HCT116 (cell line): ENCODE measurements at regions not wholly inside any gene's neighbourhood (a gene's known extent, or its start where the extent isn't known, plus 50 kb on each side); places are given as distances from the start of the nearest gene placed in this dataset.

Source experiments
- ATAC-seq: fragments of 200-7000 bp; cut with Tn5 transposase; 2 replicates; pipeline ENCODE4 v1.9.1; 2020; ENCODE audit warnings: mild to moderate bottlenecking, moderate library complexity
- BruUV-seq: library from RNA; stranded (reverse); fragments of 400-500 nt; replicated peaks from 2 replicates; lab custom pipeline; 2021; lab: Mats Ljungman, UMichigan
- CTCF ChIA-PET: fragments of 300-600 bp; sonication (Branson Sonifier 250); formaldehyde crosslinking; loops from one replicate; lab custom pipeline; 2021; ENCODE audit warnings: antibody characterized with exemption; lab: Charles Lee
- POLR2A ChIA-PET: fragments of 300-600, 350-600 bp; sonication (Branson Sonifier 250); formaldehyde crosslinking; loops from one replicate; lab custom pipeline; 2021; ENCODE audit warnings: antibody characterized with exemption; lab: Charles Lee
- RAD21 ChIA-PET, 2 experiments: fragments of 300-600 bp; sonication (Branson Sonifier 250); formaldehyde crosslinking; loops; one replicate each; lab custom pipeline; 2023; ENCODE audit warnings: low total read pairs in 2 of 2; ENCODE audit not compliant: uncharacterized antibody in 2 of 2, unreplicated experiment in 2 of 2, low non-redundant PET in 1 of 2; lab: Charles Lee
- DNase-seq: peaks from one replicate; pipeline ENCODE4 v3.0.0-alpha.2; 2010; ENCODE audit warnings: low read depth, low spot score
- H2AFZ ChIP-seq: fragments of 200-600 bp; shearing (Covaris generic), sonication (generic); 2 replicates; pipeline ENCODE4 v1.6.1; 2017; ENCODE audit warnings: low read depth, mixed run types, mixed read lengths, antibody characterized with exemption, low read length; ENCODE audit not compliant: poor library complexity, severe bottlenecking
- H3K27ac ChIP-seq: 2 replicates; pipeline ENCODE4 v1.5.1; 2012; ENCODE audit warnings: low read depth, low read length
- H3K27me3 ChIP-seq: fragments of 200-600 bp; sonication (generic); 2 replicates; pipeline ENCODE4 v1.6.1; 2016; ENCODE audit warnings: mixed run types, low read length, mixed read lengths; ENCODE audit not compliant: insufficient read depth
- H3K36me3 ChIP-seq, 2 experiments: fragments of 200-500 bp in 1 of 2; fragments of 200-600 bp in 1 of 2; sonication (Bioruptor generic) in 1 of 2; sonication (generic) in 1 of 2; 2 replicates each; pipeline versions ENCODE4 v1.5.1 to v1.6.1; 2014 to 2016; ENCODE audit warnings: low read length in 2 of 2, inconsistent platforms in 1 of 2, mixed read lengths in 1 of 2, mixed run types in 1 of 2; ENCODE audit not compliant: insufficient read depth in 2 of 2, control insufficient read depth in 1 of 2
- H3K4me1 ChIP-seq, 2 experiments: fragments of 200-600 bp in 1 of 2; sonication (generic) in 1 of 2; 2 replicates each; pipeline versions ENCODE4 v1.5.1 to v1.6.1; 2012 to 2017; ENCODE audit warnings: low read length in 2 of 2, inconsistent platforms in 1 of 2, mild to moderate bottlenecking in 1 of 2, mixed read lengths in 1 of 2, mixed run types in 1 of 2, moderate library complexity in 1 of 2; ENCODE audit not compliant: insufficient read depth in 2 of 2, control insufficient read depth in 1 of 2
- H3K4me2 ChIP-seq: fragments of 200-600 bp; sonication (generic); 2 replicates; pipeline ENCODE4 v1.6.1; 2017; ENCODE audit warnings: mixed run types, low read length, mixed read lengths
- H3K4me3 ChIP-seq, 2 experiments: fragments of 200-600 bp in 1 of 2; sonication (generic) in 1 of 2; replicated peaks in 1 of 2; 2 replicates each; pipeline ENCODE4 v1.5.1; 2011 to 2016; ENCODE audit warnings: low read length in 2 of 2, control low read depth in 1 of 2, low read depth in 1 of 2, mild to moderate bottlenecking in 1 of 2, mixed read lengths in 1 of 2, mixed run types in 1 of 2
- H3K79me2 ChIP-seq: fragments of 200-600 bp; sonication (generic); 2 replicates; pipeline ENCODE4 v1.6.1; 2017; ENCODE audit warnings: mild to moderate bottlenecking, mixed run types, low read length, moderate library complexity, mixed read lengths; ENCODE audit not compliant: insufficient read depth
- H3K9ac ChIP-seq: fragments of 200-600 bp; sonication (generic); 2 replicates; pipeline ENCODE4 v1.6.1; 2016; ENCODE audit warnings: low read length, mixed read lengths
- H3K9me2 ChIP-seq: fragments of 200-600 bp; sonication (generic), shearing (Covaris generic); 2 replicates; pipeline ENCODE4 v1.6.1; 2017; ENCODE audit warnings: mixed run types, mild to moderate bottlenecking, moderate library complexity; ENCODE audit not compliant: insufficient read depth
- H3K9me3 ChIP-seq, 2 experiments: fragments of 200-500 bp in 1 of 2; fragments of 200-600 bp in 1 of 2; sonication (Bioruptor generic) in 1 of 2; sonication (generic) in 1 of 2; 2 replicates each; pipeline ENCODE4 v1.6.1; 2014 to 2017; ENCODE audit warnings: low read length in 2 of 2, mixed read lengths in 2 of 2, inconsistent platforms in 1 of 2, low read depth in 1 of 2, mild to moderate bottlenecking in 1 of 2, mixed run types in 1 of 2, moderate library complexity in 1 of 2; ENCODE audit not compliant: control insufficient read depth in 1 of 2, insufficient read depth in 1 of 2
- H4K20me1 ChIP-seq: fragments of 200-600 bp; sonication (generic), shearing (Covaris generic); 2 replicates; pipeline ENCODE4 v1.6.1; 2017; ENCODE audit warnings: mixed run types, mild to moderate bottlenecking, moderate library complexity; ENCODE audit not compliant: insufficient read depth
- CEBPB ChIP-seq: IDR thresholded peaks from 2 replicates; pipeline ENCODE4 v1.6.1; 2012; ENCODE audit warnings: low read depth
- RAD21 ChIP-seq: IDR thresholded peaks from 2 replicates; pipeline ENCODE4 v1.6.1; 2012; ENCODE audit warnings: low read depth, mild to moderate bottlenecking
- ZFX ChIP-seq: fragments of 450-650 bp; IDR thresholded peaks from 2 replicates; pipeline ENCODE4 v1.6.1; 2017
- ZNF274 ChIP-seq: fragments of 200-500 bp; sonication (Bioruptor generic); IDR thresholded peaks from 2 replicates; pipeline ENCODE4 v1.6.1; 2014; ENCODE audit warnings: mild to moderate bottlenecking, low read depth, low read length, inconsistent platforms
- intact Hi-C: fragments of 100-400 bp; cut with micrococcal nuclease; formaldehyde crosslinking; loops from 2 replicates; pipeline ENCODE4 v1.10.0; 2022
- TF ChIP-seq, protein P1 (sequence below): IDR thresholded peaks from 2 replicates; pipeline ENCODE4 v1.6.1; 2012
- TF ChIP-seq, protein P2 (sequence below), 3 experiments: fragments of 200-600 bp in 1 of 3; sonication (generic) in 1 of 3; IDR thresholded peaks in 2 of 3; conservative IDR thresholded peaks in 1 of 3; 2 replicates each; pipeline ENCODE4 v1.5.1; 2012 to 2017; ENCODE audit warnings: low read depth in 2 of 3, low read length in 2 of 3, antibody characterized with exemption in 1 of 3, borderline replicate concordance in 1 of 3, control low read depth in 1 of 3, mild to moderate bottlenecking in 1 of 3, mixed read lengths in 1 of 3, mixed run types in 1 of 3, moderate library complexity in 1 of 3; ENCODE audit not compliant: insufficient read depth in 1 of 3
- TF ChIP-seq, protein P3 (sequence below): IDR thresholded peaks from 2 replicates; pipeline ENCODE4 v1.6.1; 2012; ENCODE audit warnings: low read depth

DNA sequence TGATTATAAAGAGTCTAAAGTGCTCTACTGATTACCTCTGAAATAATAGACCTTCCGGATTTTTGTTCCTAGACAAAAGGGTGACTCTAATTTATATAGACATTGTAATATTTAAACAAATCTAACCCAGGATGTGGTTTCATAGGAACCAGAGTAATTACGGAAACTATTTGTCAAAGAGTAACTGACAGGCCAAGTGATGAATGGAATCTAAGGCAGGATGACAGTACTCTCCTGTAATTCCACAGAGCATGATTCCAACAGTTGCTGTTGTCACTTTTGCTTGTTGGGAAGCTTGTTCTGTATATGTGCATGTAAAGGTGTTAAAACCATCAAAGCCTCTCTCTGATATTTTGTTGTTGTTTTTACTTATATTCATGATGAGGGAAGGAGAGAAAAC lies 1141.0 kb downstream of the IGSF11 start:
- DNase-seq: no peak
- TF ChIP-seq ZFX: no peak
- TF ChIP-seq ZNF274: no peak
- TF ChIP-seq, protein P1, sequence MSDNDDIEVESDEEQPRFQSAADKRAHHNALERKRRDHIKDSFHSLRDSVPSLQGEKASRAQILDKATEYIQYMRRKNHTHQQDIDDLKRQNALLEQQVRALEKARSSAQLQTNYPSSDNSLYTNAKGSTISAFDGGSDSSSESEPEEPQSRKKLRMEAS: no peak
- no peak for TF ChIP-seq CEBPB
- TF ChIP-seq, protein P2, sequence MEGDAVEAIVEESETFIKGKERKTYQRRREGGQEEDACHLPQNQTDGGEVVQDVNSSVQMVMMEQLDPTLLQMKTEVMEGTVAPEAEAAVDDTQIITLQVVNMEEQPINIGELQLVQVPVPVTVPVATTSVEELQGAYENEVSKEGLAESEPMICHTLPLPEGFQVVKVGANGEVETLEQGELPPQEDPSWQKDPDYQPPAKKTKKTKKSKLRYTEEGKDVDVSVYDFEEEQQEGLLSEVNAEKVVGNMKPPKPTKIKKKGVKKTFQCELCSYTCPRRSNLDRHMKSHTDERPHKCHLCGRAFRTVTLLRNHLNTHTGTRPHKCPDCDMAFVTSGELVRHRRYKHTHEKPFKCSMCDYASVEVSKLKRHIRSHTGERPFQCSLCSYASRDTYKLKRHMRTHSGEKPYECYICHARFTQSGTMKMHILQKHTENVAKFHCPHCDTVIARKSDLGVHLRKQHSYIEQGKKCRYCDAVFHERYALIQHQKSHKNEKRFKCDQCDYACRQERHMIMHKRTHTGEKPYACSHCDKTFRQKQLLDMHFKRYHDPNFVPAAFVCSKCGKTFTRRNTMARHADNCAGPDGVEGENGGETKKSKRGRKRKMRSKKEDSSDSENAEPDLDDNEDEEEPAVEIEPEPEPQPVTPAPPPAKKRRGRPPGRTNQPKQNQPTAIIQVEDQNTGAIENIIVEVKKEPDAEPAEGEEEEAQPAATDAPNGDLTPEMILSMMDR (IDR thresholded peaks at IDR 0.05 in 2 of 3, conservative IDR thresholded peaks at IDR 0.05 in 1 of 3; ENCODE audit: borderline replicate concordance in 1 of 3, insufficient read depth in 1 of 3, low read depth in 2 of 3, low read length in 2 of 3): no peak
- Histone ChIP-seq H3K9me3 (peaks cover 0 to 4% of the 10 kb centered on the region in 2 experiments; a peak in 1 of 4 replicates), H3K9me2 (no peaks in the 10 kb centered on the region), H3K36me3 (no peaks in the 10 kb centered on the region), H2AFZ (no peak overlapping the region), H3K79me2 (no peaks in the 10 kb centered on the region), H3K4me1 (no peaks in the 10 kb centered on the region), H3K9ac (no peak overlapping the region), H3K4me2 (no peak overlapping the region), H3K27me3 (no peaks in the 10 kb centered on the region), H3K27ac (no peak overlapping the region), H4K20me1 (no peaks in the 10 kb centered on the region), H3K4me3 (no peak overlapping the region)
- no TSS peak for BruUV-seq
- ChIA-PET RAD21 (no interaction called here), CTCF (no interaction called here), POLR2A (no interaction called here)
- no peak for ATAC-seq
- intact Hi-C loops: no loop called here

DNA sequence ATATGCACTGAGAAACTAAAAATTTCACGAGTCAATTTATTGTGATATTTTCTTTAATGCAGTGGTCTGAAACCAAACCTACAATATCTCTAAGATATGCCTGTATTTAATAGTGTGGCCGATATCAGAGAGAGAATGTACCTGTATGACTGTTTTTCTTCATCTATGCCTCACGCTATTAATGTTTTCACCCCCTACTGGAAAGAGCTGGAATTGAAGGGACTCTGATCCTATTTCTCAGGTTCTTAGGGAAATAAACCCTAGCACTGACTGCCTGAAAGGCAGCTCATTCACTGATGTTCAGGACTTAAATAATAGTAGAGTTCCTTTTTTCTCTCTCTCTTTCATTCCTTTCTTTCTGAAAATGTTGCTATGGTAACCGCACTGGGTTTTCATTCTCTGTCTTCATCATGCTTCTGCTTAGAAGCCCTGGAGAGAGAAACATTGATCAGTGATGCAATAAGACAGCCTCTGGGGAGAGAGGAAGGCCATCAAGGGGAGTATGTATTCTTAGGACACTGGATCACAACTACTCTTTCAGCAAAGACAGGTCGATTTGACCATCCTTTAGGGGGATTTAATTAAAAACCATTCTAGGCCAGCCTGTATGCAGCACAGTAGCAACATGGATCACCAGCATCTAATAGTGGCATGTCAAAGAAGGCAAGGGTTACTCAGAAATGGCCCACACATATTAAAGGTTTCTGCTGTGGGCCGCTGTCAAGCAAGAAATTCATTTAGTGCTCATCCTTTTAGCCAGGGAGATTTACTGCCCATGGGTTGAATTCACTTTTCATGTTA lies 1135.7 kb downstream of the IGSF11 start:
- peak; percentile 80 for ATAC-seq
- ChIA-PET CTCF (no interaction called here), RAD21 (no interaction called here), POLR2A (no interaction called here)
- Histone ChIP-seq H3K36me3 (no peaks in the 10 kb centered on the region), H3K4me3 (no peak overlapping the region), H3K27ac (no peak overlapping the region), H3K27me3 (no peaks in the 10 kb centered on the region), H3K9me2 (no peaks in the 10 kb centered on the region), H3K9ac (no peak overlapping the region), H4K20me1 (no peaks in the 10 kb centered on the region), H3K9me3 (peaks cover 0 to 4% of the 10 kb centered on the region in 2 experiments; a peak in 1 of 4 replicates), H3K79me2 (no peaks in the 10 kb centered on the region), H3K4me2 (no peak overlapping the region), H3K4me1 (no peaks in the 10 kb centered on the region)
- DNase-seq: peak; percentile 15
- intact Hi-C loops: no loop called here
- BruUV-seq: no TSS peak
- TF ChIP-seq, protein P3, sequence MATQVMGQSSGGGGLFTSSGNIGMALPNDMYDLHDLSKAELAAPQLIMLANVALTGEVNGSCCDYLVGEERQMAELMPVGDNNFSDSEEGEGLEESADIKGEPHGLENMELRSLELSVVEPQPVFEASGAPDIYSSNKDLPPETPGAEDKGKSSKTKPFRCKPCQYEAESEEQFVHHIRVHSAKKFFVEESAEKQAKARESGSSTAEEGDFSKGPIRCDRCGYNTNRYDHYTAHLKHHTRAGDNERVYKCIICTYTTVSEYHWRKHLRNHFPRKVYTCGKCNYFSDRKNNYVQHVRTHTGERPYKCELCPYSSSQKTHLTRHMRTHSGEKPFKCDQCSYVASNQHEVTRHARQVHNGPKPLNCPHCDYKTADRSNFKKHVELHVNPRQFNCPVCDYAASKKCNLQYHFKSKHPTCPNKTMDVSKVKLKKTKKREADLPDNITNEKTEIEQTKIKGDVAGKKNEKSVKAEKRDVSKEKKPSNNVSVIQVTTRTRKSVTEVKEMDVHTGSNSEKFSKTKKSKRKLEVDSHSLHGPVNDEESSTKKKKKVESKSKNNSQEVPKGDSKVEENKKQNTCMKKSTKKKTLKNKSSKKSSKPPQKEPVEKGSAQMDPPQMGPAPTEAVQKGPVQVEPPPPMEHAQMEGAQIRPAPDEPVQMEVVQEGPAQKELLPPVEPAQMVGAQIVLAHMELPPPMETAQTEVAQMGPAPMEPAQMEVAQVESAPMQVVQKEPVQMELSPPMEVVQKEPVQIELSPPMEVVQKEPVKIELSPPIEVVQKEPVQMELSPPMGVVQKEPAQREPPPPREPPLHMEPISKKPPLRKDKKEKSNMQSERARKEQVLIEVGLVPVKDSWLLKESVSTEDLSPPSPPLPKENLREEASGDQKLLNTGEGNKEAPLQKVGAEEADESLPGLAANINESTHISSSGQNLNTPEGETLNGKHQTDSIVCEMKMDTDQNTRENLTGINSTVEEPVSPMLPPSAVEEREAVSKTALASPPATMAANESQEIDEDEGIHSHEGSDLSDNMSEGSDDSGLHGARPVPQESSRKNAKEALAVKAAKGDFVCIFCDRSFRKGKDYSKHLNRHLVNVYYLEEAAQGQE: no peak
- TF ChIP-seq, protein P2 (IDR thresholded peaks at IDR 0.05 in 2 of 3, conservative IDR thresholded peaks at IDR 0.05 in 1 of 3; ENCODE audit: borderline replicate concordance in 1 of 3, insufficient read depth in 1 of 3, low read depth in 2 of 3, low read length in 2 of 3): peak in 2 of 3 experiments; percentile 59 to 62; a peak in 4 of 6 replicates
- peak; percentile 19; the same call in 1 of the 2 replicates for TF ChIP-seq RAD21
- TF ChIP-seq, all 23 proteins: peak for 2
- no peak overlapping the region for H2AFZ ChIP-seq
